GM19043 (cell line): ENCODE measurements at regions not wholly inside any gene's neighbourhood (a gene's known extent, or its start where the extent isn't known, plus 50 kb on each side); places are given as distances from the start of the nearest gene placed in this dataset.

Experiments
- ATAC-seq: cut with Tn5 transposase; IDR thresholded peaks from one replicate; pipeline ENCODE4 v1.9.1; 2021; ENCODE audit warnings: low read depth; ENCODE audit not compliant: unreplicated experiment

- ATAC-seq: no peak
Measured at GRCh38 chr5:77846422-77847128, 70.4 kb upstream of the TBCA start.

- no peak for ATAC-seq
Measured at GRCh38 chr5:77845324-77845646, 69.1 kb upstream of the TBCA start.

DNA sequence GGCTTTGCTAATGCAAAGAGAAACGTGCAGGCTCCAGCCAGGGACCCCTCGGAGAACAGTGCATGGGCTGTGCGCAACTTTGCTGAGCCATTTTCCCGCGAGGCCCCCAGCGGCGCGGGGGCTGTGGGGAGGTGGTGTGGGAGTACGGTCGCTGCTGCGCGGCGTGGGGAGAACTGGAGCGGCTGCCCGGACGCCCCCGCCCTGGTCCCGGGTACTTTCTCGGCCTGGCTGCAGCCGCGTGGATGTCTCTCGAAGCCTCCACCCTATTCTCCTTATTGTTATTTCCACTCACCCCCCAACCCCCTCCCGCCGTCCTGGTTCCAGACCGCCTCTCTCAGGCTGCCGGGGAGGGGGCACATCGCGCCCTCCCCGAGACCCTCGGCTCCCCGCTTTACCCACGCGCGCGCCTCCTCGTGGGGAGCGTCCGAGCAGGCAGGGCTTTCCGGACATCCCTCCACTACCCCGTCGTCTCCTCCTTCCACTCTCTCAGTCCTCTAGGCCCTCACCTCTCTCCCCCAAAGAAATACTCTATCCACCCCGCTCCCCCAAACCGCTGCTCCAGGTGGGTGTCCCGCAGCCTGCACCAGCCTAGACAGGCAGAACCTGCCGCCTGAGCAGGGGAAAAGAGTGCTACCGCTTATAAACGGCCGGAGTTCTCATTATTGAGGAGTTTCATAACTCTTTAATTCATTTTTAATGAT, 68.6 kb upstream of the TBCA start:
- ATAC-seq: no peak

DNA sequence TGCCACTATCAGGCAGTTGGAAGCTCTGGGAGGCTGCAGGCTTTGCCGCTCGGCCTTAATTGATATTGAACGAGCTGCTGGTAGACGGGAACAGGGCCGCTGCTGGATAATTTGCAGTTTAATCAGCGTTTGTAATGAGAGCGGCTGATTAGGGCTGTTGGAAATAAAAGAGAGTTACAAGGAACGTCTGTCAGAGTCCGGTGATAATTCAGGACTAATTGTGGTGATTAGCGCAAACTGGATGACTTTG, 68.2 kb upstream of the TBCA start:
- ATAC-seq: no peak

GRCh38 chr5:77843570-77844372, 67.6 kb upstream of the TBCA start:
- no peak for ATAC-seq

DNA sequence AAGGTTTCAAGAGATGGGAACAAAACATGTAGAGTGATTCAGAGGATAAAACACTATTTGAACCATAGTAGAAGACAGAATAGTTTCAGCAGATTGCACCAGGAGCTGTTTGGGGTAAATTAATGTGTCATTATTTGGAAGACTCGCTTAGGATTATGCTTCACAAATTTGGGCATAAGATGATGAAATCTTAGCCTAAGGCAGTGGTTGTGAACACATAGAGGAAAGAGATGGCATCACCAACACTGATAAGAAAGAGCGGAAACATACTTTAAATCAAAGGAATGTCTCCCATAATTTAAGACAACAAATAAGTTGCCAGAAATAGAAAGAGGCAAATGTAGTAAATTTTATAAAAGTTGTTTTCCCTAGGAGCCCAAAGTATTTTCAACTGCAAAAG, 66.1 kb upstream of the TBCA start:
- no peak for ATAC-seq

GRCh38 chr5:77841616-77842015, 65.5 kb upstream of the TBCA start:
- no peak for ATAC-seq

GRCh38 chr5:77840930-77841329, 64.8 kb upstream of the TBCA start:
- no peak for ATAC-seq

DNA sequence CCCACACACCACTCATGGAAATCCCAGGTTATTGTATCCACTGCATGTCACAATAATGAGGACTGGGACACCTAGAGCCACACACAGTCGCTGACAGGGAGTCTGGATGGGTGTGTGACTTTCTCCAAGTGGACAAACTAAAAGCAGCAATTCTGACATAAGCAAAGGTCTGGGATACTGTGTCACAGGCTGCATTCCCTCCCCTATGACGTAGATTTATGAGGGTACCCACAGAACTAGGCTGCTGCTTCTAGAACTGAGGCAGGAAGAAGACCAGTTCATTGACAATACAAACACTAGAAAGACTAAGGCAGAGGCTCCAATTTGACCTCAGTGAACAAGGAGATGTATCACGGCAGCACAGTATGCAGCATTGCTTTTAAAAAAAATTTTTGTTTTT, 63.6 kb upstream of the TBCA start:
- ATAC-seq: no peak

- ATAC-seq: no peak
Measured at GRCh38 chr5:77832938-77833337, 56.8 kb upstream of the TBCA start.

DNA sequence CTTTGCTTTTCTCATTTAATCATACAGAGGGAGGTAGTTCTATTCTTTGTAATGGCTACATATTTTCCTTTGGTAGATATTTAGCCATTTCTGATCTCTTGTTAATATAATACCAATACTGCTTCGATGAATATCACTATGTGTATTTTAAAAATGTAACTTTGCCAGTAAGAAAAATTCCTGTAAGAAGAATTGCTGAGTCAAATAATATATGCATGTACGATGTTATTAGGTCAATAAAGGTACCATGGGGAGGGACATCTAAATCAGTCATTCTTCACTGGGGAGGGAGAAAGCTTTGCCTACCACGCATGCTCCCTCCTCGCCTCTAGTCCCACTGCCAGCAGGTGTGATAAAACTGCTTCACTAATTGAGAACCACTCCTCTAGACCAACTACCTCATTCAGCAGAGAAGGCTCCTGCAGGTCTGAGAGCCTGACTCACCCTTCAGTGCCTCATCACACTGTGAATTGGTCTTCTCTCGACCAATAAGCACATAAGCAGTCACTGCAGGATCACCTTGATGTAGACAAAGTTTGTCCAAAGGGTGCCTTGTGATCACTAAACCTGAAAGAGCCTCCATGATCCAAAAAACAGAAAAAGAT, 56.1 kb upstream of the TBCA start:
- ATAC-seq: no peak

DNA sequence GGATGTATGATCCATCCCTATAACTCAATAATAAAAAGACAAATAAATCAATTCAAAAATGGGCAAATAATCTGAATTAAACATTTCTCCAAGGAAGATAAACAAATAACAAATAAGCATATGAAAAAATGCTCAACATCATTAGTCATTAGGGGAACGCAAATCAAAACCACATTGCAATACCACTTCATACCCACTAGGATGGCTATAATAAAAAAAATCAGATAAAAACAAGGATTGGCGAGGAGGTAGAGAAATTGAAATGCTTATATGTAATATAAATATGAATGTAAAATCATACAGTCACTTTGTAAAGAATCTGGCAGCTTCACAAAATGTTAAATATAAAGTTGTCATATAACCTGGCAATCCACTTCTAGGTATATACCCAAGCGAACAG, 52.3 kb upstream of the TBCA start:
- no peak for ATAC-seq
